Glutamatergic neuron (in vitro differentiated cells): ENCODE measurements at regions not wholly inside any gene's neighbourhood (a gene's known extent, or its start where the extent isn't known, plus 50 kb on each side); places are given as distances from the start of the nearest gene placed in this dataset.

Experiments used
- DNase-seq: peaks from one replicate; pipeline ENCODE4 v3.0.0; 2022
- H3K27ac Mint-ChIP-seq: one replicate; pipeline ENCODE4 v1.8.0; 2020; ENCODE audit warnings: mild to moderate bottlenecking, mixed read lengths, inconsistent platforms; ENCODE audit not compliant: unreplicated experiment
- H3K27me3 Mint-ChIP-seq: one replicate; pipeline ENCODE4 v1.8.0; 2020; ENCODE audit warnings: mild to moderate bottlenecking, moderate library complexity, mixed read lengths, inconsistent platforms; ENCODE audit not compliant: unreplicated experiment
- H3K36me3 Mint-ChIP-seq: one replicate; pipeline ENCODE4 v1.8.0; 2020; ENCODE audit warnings: mild to moderate bottlenecking, mixed read lengths, inconsistent platforms; ENCODE audit not compliant: unreplicated experiment
- H3K4me1 Mint-ChIP-seq: one replicate; pipeline ENCODE4 v1.8.0; 2020; ENCODE audit warnings: mild to moderate bottlenecking, low read depth, mixed read lengths, inconsistent platforms; ENCODE audit not compliant: unreplicated experiment
- H3K4me3 Mint-ChIP-seq: one replicate; pipeline ENCODE4 v1.8.0; 2020; ENCODE audit warnings: mild to moderate bottlenecking, mixed read lengths, inconsistent platforms; ENCODE audit not compliant: unreplicated experiment
- H3K9me3 Mint-ChIP-seq: one replicate; pipeline ENCODE4 v1.8.0; 2020; ENCODE audit warnings: mild to moderate bottlenecking, moderate library complexity, mixed read lengths, inconsistent platforms; ENCODE audit not compliant: unreplicated experiment
- CTCF ChIP-seq: fragments of 200-600 bp; sonication (generic); IDR thresholded peaks from one replicate; pipeline ENCODE4 v1.5.0; 2021; ENCODE audit not compliant: partially characterized antibody, unreplicated experiment

- no peak for DNase-seq
- Mint-ChIP-seq H3K27me3 (no peaks in the 10 kb centered on the region), H3K9me3 (no peaks in the 10 kb centered on the region), H3K27ac (no peak overlapping the region), H3K4me1 (no peaks in the 10 kb centered on the region), H3K36me3 (no peaks in the 10 kb centered on the region), H3K4me3 (no peak overlapping the region)
- no peak for TF ChIP-seq CTCF
Measured at GRCh38 chr4:179605196-179605595, 2163.0 kb upstream of the AGA start.

GRCh38 chr4:179607003-179607402 lies 2164.8 kb upstream of the AGA start:
- H3K27me3 Mint-ChIP-seq, result no peaks in the 10 kb centered on the region
- no peaks in the 10 kb centered on the region for H3K9me3 Mint-ChIP-seq
- TF ChIP-seq CTCF, result no peak
- H3K4me3 Mint-ChIP-seq, result no peak overlapping the region
- DNase-seq, result no peak
- no peaks in the 10 kb centered on the region for H3K36me3 Mint-ChIP-seq
- no peak overlapping the region for H3K27ac Mint-ChIP-seq
- H3K4me1 Mint-ChIP-seq, result no peaks in the 10 kb centered on the region

DNA sequence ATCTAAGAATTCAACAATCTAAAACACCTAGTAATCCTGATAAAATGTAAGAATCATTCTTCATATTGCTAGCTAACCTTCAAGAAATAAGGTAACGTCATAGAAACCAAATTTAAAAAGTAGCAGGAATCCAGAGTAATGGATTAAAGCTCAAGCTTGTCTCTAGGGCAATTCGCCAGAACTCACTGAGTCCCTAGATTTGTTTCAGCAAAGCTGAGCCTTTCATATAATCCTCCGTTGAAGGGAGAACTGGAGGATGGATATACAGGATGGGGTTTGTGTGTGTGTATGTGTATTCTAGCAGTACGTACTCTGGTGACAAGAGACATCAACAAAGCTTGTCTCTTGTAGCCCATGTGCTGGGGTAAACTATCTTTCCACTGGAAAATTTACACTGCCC lies 2173.5 kb upstream of the AGA start:
- H3K27me3 Mint-ChIP-seq, result no peaks in the 10 kb centered on the region
- no peaks in the 10 kb centered on the region for H3K36me3 Mint-ChIP-seq
- H3K9me3 Mint-ChIP-seq, result no peaks in the 10 kb centered on the region
- no peak for TF ChIP-seq CTCF
- no peak overlapping the region for H3K4me3 Mint-ChIP-seq
- no peak overlapping the region for H3K27ac Mint-ChIP-seq
- no peak for DNase-seq
- H3K4me1 Mint-ChIP-seq, result no peaks in the 10 kb centered on the region

- Mint-ChIP-seq H3K36me3 (no peaks in the 10 kb centered on the region), H3K9me3 (no peaks in the 10 kb centered on the region), H3K4me1 (no peaks in the 10 kb centered on the region), H3K27me3 (no peaks in the 10 kb centered on the region), H3K4me3 (no peak overlapping the region), H3K27ac (no peak overlapping the region)
- TF ChIP-seq CTCF, result no peak
- DNase-seq, result no peak
Measured at GRCh38 chr4:179618966-179619365, 2176.7 kb upstream of the AGA start.

DNA sequence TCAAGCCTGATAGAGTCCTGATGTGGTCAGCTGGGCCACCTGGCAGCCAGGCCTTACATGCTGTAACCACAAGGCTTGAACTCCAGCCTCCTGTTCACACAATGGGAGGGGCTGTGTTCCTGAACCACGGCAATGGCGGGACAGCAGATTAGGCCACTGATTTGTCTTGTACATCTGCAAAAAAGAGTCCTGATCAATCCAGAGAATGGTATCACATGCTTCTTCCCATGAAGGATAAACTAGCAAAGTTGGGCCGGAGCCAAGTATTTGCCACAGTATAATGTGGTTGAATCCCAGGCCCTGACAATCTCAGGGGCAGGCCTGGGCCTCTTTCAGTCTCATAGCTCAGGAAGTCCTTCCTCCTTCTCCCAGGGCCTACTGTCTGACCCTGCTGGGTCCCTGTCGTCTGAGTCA lies 2182.5 kb upstream of the AGA start:
- Mint-ChIP-seq H3K27me3 (no peaks in the 10 kb centered on the region), H3K9me3 (no peaks in the 10 kb centered on the region), H3K4me3 (no peak overlapping the region), H3K36me3 (no peaks in the 10 kb centered on the region), H3K4me1 (no peaks in the 10 kb centered on the region), H3K27ac (no peak overlapping the region)
- no peak for DNase-seq
- TF ChIP-seq CTCF, result no peak
